ENCODE measurements at regions not wholly inside any gene's neighbourhood (a gene's known extent, or its start where the extent isn't known, plus 50 kb on each side); places are given as distances from the start of the nearest gene placed in this dataset.

- TF ChIP-seq ZNF530 (tag by site-specific recombination; IDR thresholded peaks at IDR 0.05; ENCODE audit: low read depth) (no peak), ZNF155 (tag by site-specific recombination; IDR thresholded peaks at IDR 0.05) (no peak), KLF17 (tag by site-specific recombination; IDR thresholded peaks at IDR 0.05) (no peak), CTCF (tag by site-specific recombination; IDR thresholded peaks at IDR 0.05) (no peak), ZNF138 (tag by site-specific recombination; IDR thresholded peaks at IDR 0.05; ENCODE audit: borderline replicate concordance) (no peak), WT1 (tag by site-specific recombination; IDR thresholded peaks at IDR 0.05) (no peak), BCL11A (tag by site-specific recombination; IDR thresholded peaks at IDR 0.05; ENCODE audit: low read depth) (no peak), TRIM28 (IDR thresholded peaks at IDR 0.05; ENCODE audit: borderline replicate concordance, low read length) (no peak), ATF2 (tag by site-specific recombination; IDR thresholded peaks at IDR 0.05; ENCODE audit: low read depth) (no peak)
Measured at GRCh38 chr4:157781361-157781760, 391.5 kb downstream of the GASK1B start.
